ENCODE measurements at regions not wholly inside any gene's neighbourhood (a gene's known extent, or its start where the extent isn't known, plus 50 kb on each side); places are given as distances from the start of the nearest gene placed in this dataset.
A peak's percentile ranks its signal among the peaks of the same experiment; 100 is the strongest.

DNA sequence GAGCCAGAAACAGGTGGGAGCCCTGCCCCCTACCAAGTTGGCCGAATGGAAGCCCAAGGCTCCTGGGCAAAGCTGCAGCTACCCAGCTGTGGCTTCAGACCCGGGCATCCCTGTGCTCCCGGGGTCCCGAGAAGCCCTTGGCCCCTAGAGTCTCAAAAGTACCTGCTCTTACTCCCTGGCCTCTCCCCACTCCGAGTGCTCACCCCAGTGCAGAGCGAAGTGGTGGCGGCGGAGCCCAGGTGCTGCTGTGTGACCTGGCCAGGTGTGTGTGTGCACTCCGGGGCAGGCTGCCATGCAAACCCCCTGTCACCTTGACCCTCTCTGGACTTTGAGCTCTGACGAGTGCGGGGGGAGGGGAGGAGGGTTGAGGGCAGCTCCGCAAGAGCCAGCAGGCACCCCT, 493.8 kb upstream of the MANEA start:
- no peaks in the 10 kb centered on the region for H3K36me3 Mint-ChIP-seq
- no peaks in the 10 kb centered on the region for H3K27me3 Mint-ChIP-seq (ENCODE audit: low read depth)
- ChIA-PET POLR2A (no interaction called here), CTCF (no interaction called here)
- no peak overlapping the region for H3K27ac Mint-ChIP-seq
- ATAC-seq (no peak), DNase-seq (ENCODE audit: low spot score) (no peak)
- TF ChIP-seq, protein P1, sequence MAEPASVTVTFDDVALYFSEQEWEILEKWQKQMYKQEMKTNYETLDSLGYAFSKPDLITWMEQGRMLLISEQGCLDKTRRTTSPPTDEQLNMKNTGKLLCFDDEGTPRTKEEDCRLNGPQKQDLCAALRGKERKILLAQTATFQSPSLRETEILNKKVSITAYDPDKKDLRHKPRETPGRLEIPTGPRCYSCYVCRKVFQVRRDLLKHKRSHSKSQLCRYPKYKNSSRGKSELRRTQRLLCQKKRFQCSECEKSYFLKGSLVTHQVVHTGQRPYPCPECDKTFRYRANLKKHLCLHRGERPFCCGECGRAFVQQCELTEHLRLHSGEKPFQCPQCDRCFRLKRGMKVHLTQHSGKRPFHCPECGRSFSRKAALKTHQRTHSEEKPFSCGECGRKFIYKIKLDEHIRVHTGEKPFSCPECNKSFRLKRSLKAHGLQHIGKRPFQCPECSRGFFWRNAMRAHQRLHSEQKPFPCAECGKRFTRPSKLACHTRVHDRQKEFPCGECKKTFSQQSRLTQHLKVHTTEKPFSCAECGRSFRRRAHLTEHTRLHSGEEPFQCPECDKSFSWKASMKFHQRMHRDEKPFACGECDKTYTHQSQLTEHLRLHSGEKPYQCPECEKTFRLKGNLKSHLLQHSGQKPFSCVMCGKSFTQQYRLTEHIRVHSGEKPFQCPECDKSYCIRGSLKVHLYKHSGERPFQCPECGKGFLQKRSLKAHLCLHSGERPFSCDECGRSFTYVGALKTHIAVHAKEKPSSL (CRISPR knock-in tag; conservative IDR thresholded peaks at IDR 0.05) = no peak
- no peak for TF ChIP-seq PRRX2 (CRISPR knock-in tag; IDR thresholded peaks at IDR 0.05)
- no peak for TF ChIP-seq TP53 (CRISPR knock-in tag; IDR thresholded peaks at IDR 0.05)
- TF ChIP-seq ARID4B (CRISPR knock-in tag; IDR thresholded peaks at IDR 0.05; ENCODE audit: borderline replicate concordance) = no peak
- TF ChIP-seq ZNF416 (CRISPR knock-in tag; IDR thresholded peaks at IDR 0.05) = no peak
- TF ChIP-seq, protein P2, sequence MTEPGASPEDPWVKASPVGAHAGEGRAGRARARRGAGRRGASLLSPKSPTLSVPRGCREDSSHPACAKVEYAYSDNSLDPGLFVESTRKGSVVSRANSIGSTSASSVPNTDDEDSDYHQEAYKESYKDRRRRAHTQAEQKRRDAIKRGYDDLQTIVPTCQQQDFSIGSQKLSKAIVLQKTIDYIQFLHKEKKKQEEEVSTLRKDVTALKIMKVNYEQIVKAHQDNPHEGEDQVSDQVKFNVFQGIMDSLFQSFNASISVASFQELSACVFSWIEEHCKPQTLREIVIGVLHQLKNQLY (CRISPR knock-in tag; IDR thresholded peaks at IDR 0.05) = no peak
- TF ChIP-seq, protein P3, sequence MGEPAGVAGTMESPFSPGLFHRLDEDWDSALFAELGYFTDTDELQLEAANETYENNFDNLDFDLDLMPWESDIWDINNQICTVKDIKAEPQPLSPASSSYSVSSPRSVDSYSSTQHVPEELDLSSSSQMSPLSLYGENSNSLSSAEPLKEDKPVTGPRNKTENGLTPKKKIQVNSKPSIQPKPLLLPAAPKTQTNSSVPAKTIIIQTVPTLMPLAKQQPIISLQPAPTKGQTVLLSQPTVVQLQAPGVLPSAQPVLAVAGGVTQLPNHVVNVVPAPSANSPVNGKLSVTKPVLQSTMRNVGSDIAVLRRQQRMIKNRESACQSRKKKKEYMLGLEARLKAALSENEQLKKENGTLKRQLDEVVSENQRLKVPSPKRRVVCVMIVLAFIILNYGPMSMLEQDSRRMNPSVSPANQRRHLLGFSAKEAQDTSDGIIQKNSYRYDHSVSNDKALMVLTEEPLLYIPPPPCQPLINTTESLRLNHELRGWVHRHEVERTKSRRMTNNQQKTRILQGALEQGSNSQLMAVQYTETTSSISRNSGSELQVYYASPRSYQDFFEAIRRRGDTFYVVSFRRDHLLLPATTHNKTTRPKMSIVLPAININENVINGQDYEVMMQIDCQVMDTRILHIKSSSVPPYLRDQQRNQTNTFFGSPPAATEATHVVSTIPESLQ (CRISPR knock-in tag; IDR thresholded peaks at IDR 0.05) = no peak
- no peak for TF ChIP-seq FOXK1 (CRISPR knock-in tag; IDR thresholded peaks at IDR 0.05)
- no peak for TF ChIP-seq MXD4 (CRISPR knock-in tag; IDR thresholded peaks at IDR 0.05; ENCODE audit: borderline replicate concordance)
- TF ChIP-seq FOXP1 (CRISPR knock-in tag; IDR thresholded peaks at IDR 0.05; ENCODE audit: borderline replicate concordance) = no peak
- no peak for TF ChIP-seq RORB (CRISPR knock-in tag; IDR thresholded peaks at IDR 0.05)
- H3K9me3 Mint-ChIP-seq = no peaks in the 10 kb centered on the region
- no peaks in the 10 kb centered on the region for H3K4me1 Mint-ChIP-seq
- H3K4me3 Mint-ChIP-seq = no peak overlapping the region

DNA sequence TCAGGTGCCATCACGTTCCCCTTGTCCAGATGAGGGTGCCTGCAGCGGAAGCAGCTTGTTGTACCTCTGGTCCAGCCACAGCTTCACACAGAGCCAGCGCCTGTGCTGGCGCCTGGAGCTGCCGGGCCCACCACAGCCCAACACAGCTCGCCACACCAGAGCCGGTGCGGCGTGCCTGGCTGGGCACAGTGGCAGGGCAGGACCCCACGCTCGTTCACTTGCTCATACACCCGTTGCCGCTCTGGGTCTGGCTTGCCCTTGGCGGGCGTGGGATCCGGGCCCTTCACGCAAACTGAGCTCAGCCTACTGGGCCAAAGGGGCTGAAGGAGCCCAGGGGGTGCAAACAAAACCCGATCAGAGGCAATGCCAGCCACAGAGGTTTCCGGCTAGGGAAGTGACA, 492.5 kb upstream of the MANEA start:
- ATAC-seq (peak; percentile 67), DNase-seq (ENCODE audit: low spot score) (no peak)
- no peaks in the 10 kb centered on the region for H3K9me3 Mint-ChIP-seq
- ChIA-PET CTCF (interaction anchor here (1.1 kb wide), 1 partner anchor 182 kb away, joined by 4 read pairs; no protein-coding TSS in a partner anchor), POLR2A (interaction anchor here (0.6 kb wide), 1 partner anchor 35 kb away, joined by 3 read pairs; no protein-coding TSS in a partner anchor)
- no peaks in the 10 kb centered on the region for H3K4me1 Mint-ChIP-seq
- no peak overlapping the region for H3K4me3 Mint-ChIP-seq
- no peaks in the 10 kb centered on the region for H3K27me3 Mint-ChIP-seq (ENCODE audit: low read depth)
- no peak overlapping the region for H3K27ac Mint-ChIP-seq
- no peaks in the 10 kb centered on the region for H3K36me3 Mint-ChIP-seq
- TF ChIP-seq, protein P3 (CRISPR knock-in tag; IDR thresholded peaks at IDR 0.05) = no peak
- TF ChIP-seq ZNF219 (CRISPR knock-in tag; IDR thresholded peaks at IDR 0.05; ENCODE audit: borderline replicate concordance) = no peak
- no peak for TF ChIP-seq ZNF671 (CRISPR knock-in tag; IDR thresholded peaks at IDR 0.05)
- TF ChIP-seq JAZF1 (CRISPR knock-in tag; IDR thresholded peaks at IDR 0.05) = no peak
- no peak for TF ChIP-seq ATF2 (CRISPR knock-in tag; IDR thresholded peaks at IDR 0.05; ENCODE audit: borderline replicate concordance, low read depth)
- TF ChIP-seq, protein P4, sequence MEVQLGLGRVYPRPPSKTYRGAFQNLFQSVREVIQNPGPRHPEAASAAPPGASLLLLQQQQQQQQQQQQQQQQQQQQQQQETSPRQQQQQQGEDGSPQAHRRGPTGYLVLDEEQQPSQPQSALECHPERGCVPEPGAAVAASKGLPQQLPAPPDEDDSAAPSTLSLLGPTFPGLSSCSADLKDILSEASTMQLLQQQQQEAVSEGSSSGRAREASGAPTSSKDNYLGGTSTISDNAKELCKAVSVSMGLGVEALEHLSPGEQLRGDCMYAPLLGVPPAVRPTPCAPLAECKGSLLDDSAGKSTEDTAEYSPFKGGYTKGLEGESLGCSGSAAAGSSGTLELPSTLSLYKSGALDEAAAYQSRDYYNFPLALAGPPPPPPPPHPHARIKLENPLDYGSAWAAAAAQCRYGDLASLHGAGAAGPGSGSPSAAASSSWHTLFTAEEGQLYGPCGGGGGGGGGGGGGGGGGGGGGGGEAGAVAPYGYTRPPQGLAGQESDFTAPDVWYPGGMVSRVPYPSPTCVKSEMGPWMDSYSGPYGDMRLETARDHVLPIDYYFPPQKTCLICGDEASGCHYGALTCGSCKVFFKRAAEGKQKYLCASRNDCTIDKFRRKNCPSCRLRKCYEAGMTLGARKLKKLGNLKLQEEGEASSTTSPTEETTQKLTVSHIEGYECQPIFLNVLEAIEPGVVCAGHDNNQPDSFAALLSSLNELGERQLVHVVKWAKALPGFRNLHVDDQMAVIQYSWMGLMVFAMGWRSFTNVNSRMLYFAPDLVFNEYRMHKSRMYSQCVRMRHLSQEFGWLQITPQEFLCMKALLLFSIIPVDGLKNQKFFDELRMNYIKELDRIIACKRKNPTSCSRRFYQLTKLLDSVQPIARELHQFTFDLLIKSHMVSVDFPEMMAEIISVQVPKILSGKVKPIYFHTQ (CRISPR knock-in tag; IDR thresholded peaks at IDR 0.05) = no peak
- no peak for TF ChIP-seq HMGA2 (CRISPR knock-in tag; IDR thresholded peaks at IDR 0.05)

All from WTC11 (cell line).